ENCODE measurements at regions not wholly inside any gene's neighbourhood (a gene's known extent, or its start where the extent isn't known, plus 50 kb on each side); places are given as distances from the start of the nearest gene placed in this dataset.

DNA sequence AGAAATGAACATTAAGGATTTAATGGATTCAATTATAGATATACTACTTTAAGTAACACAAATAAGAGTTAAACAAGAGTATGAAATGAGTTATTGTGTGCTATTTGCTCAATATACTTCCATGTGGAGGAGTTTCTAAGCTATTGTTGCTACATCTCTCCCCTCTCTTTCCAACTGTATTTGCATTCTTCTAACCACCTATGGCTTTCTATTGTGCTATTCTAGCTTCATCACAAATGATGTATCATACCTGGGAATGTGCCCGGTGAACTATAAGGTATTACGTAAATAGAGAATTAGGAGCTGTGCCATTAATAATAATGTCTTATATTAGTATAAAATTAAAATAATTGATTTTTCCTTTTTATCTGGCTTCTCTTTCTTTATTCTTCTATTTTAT, 87.1 kb upstream of the PLEKHG7 start:
- no peaks in the 10 kb centered on the region for H3K36me3 ChIP-seq (replicated peaks in 1 of 2; ENCODE audit: control insufficient read depth in 1 of 2, insufficient read depth in 2 of 2, low read length in 1 of 2)
- H3K9me3 ChIP-seq, result no peaks in the 10 kb centered on the region
- no peaks in the 10 kb centered on the region for H4K20me1 ChIP-seq (ENCODE audit: insufficient read depth)
- H3K9me2 ChIP-seq, result no peaks in the 10 kb centered on the region
- CTCF ChIA-PET, result interaction anchor here (0.7 to 1.7 kb wide), 5 partner anchors 28 to 1249 kb away, joined by 3 to 5 read pairs (median 3); no protein-coding TSS in a partner anchor
- no peak for TF ChIP-seq MAX (IDR thresholded peaks at IDR 0.05; ENCODE audit: low read depth)
- TF ChIP-seq SIN3A (IDR thresholded peaks at IDR 0.05; ENCODE audit: borderline replicate concordance, low read depth, low read length), result no peak
- TF ChIP-seq NRF1 (IDR thresholded peaks at IDR 0.05; ENCODE audit: low read depth, low read length), result no peak
- no peak for TF ChIP-seq RXRA (IDR thresholded peaks at IDR 0.05; ENCODE audit: borderline replicate concordance, low read depth)
- no peak for TF ChIP-seq POLR2AphosphoS5 (IDR thresholded peaks at IDR 0.05; ENCODE audit: low read depth, low read length)
- TF ChIP-seq FOXM1 (IDR thresholded peaks at IDR 0.05; ENCODE audit: low read depth), result no peak
- no peak for TF ChIP-seq ELF1 (IDR thresholded peaks at IDR 0.05)
- TF ChIP-seq FOSL2 (IDR thresholded peaks at IDR 0.05; ENCODE audit: borderline replicate concordance, low read depth), result no peak
- no peak for TF ChIP-seq RAD21 (IDR thresholded peaks at IDR 0.05; ENCODE audit: low read length)
- TF ChIP-seq EZH2phosphoT487 (IDR thresholded peaks at IDR 0.05; ENCODE audit: borderline replicate concordance, low read depth), result no peak
- TF ChIP-seq FOXJ3 (CRISPR knock-in tag; IDR thresholded peaks at IDR 0.05), result no peak
- TF ChIP-seq, protein P1, sequence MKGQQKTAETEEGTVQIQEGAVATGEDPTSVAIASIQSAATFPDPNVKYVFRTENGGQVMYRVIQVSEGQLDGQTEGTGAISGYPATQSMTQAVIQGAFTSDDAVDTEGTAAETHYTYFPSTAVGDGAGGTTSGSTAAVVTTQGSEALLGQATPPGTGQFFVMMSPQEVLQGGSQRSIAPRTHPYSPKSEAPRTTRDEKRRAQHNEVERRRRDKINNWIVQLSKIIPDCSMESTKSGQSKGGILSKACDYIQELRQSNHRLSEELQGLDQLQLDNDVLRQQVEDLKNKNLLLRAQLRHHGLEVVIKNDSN (IDR thresholded peaks at IDR 0.05; ENCODE audit: borderline replicate concordance, low read depth), result no peak
- TF ChIP-seq, protein P2, sequence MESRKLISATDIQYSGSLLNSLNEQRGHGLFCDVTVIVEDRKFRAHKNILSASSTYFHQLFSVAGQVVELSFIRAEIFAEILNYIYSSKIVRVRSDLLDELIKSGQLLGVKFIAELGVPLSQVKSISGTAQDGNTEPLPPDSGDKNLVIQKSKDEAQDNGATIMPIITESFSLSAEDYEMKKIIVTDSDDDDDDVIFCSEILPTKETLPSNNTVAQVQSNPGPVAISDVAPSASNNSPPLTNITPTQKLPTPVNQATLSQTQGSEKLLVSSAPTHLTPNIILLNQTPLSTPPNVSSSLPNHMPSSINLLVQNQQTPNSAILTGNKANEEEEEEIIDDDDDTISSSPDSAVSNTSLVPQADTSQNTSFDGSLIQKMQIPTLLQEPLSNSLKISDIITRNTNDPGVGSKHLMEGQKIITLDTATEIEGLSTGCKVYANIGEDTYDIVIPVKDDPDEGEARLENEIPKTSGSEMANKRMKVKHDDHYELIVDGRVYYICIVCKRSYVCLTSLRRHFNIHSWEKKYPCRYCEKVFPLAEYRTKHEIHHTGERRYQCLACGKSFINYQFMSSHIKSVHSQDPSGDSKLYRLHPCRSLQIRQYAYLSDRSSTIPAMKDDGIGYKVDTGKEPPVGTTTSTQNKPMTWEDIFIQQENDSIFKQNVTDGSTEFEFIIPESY (IDR thresholded peaks at IDR 0.05; ENCODE audit: borderline replicate concordance, low read depth), result no peak
- TF ChIP-seq GATA2 (CRISPR knock-in tag; IDR thresholded peaks at IDR 0.05), result no peak
- TF ChIP-seq, protein P3, sequence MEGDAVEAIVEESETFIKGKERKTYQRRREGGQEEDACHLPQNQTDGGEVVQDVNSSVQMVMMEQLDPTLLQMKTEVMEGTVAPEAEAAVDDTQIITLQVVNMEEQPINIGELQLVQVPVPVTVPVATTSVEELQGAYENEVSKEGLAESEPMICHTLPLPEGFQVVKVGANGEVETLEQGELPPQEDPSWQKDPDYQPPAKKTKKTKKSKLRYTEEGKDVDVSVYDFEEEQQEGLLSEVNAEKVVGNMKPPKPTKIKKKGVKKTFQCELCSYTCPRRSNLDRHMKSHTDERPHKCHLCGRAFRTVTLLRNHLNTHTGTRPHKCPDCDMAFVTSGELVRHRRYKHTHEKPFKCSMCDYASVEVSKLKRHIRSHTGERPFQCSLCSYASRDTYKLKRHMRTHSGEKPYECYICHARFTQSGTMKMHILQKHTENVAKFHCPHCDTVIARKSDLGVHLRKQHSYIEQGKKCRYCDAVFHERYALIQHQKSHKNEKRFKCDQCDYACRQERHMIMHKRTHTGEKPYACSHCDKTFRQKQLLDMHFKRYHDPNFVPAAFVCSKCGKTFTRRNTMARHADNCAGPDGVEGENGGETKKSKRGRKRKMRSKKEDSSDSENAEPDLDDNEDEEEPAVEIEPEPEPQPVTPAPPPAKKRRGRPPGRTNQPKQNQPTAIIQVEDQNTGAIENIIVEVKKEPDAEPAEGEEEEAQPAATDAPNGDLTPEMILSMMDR (IDR thresholded peaks at IDR 0.05), result no peak
- TF ChIP-seq, protein P4, sequence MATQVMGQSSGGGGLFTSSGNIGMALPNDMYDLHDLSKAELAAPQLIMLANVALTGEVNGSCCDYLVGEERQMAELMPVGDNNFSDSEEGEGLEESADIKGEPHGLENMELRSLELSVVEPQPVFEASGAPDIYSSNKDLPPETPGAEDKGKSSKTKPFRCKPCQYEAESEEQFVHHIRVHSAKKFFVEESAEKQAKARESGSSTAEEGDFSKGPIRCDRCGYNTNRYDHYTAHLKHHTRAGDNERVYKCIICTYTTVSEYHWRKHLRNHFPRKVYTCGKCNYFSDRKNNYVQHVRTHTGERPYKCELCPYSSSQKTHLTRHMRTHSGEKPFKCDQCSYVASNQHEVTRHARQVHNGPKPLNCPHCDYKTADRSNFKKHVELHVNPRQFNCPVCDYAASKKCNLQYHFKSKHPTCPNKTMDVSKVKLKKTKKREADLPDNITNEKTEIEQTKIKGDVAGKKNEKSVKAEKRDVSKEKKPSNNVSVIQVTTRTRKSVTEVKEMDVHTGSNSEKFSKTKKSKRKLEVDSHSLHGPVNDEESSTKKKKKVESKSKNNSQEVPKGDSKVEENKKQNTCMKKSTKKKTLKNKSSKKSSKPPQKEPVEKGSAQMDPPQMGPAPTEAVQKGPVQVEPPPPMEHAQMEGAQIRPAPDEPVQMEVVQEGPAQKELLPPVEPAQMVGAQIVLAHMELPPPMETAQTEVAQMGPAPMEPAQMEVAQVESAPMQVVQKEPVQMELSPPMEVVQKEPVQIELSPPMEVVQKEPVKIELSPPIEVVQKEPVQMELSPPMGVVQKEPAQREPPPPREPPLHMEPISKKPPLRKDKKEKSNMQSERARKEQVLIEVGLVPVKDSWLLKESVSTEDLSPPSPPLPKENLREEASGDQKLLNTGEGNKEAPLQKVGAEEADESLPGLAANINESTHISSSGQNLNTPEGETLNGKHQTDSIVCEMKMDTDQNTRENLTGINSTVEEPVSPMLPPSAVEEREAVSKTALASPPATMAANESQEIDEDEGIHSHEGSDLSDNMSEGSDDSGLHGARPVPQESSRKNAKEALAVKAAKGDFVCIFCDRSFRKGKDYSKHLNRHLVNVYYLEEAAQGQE (IDR thresholded peaks at IDR 0.05; ENCODE audit: low read depth, low read length), result no peak
- peaks cover 0 to 13% of the 10 kb centered on the region in 2 experiments; a peak in 1 of 4 replicates for H3K4me1 ChIP-seq (ENCODE audit: control insufficient read depth in 1 of 2, insufficient read depth in 2 of 2, low read depth in 1 of 2, low read length in 1 of 2)
- WGBS (ENCODE audit: low lambda C conversion rate), result 88% methylated on average over 2 of the region's 2 CpGs
- POLR2A ChIA-PET, result no interaction called here
- no peak overlapping the region for H3K4me2 ChIP-seq
- no peaks in the 10 kb centered on the region for H3K79me2 ChIP-seq (ENCODE audit: insufficient read depth)
- H3K27me3 ChIP-seq (ENCODE audit: insufficient read depth), result no peaks in the 10 kb centered on the region
- no peak overlapping the region for H2AFZ ChIP-seq (ENCODE audit: low read depth)
- H3K9ac ChIP-seq, result no peak overlapping the region
- no peaks in the 10 kb centered on the region for H3F3A ChIP-seq (replicated peaks; ENCODE audit: insufficient read depth)
- H3K27ac ChIP-seq (ENCODE audit: low read depth in 2 of 2, low read length in 1 of 2), result no peak overlapping the region
- no peak for DNase-seq
- no peak overlapping the region for H3K4me3 ChIP-seq (ENCODE audit: low read depth in 2 of 2, low read length in 1 of 2)
